Endodermal cell (in vitro differentiated cells): ENCODE measurements at regions not wholly inside any gene's neighbourhood (a gene's known extent, or its start where the extent isn't known, plus 50 kb on each side); places are given as distances from the start of the nearest gene placed in this dataset.

ENCODE experiments used
- DNase-seq: peaks from one replicate; pipeline ENCODE4 v3.0.0-alpha.2; 2017
- H3K27ac ChIP-seq: 2 replicates; pipeline ENCODE4 v1.5.1; 2013; ENCODE audit warnings: mild to moderate bottlenecking, low read depth, low read length, moderate library complexity
- H3K27me3 ChIP-seq: 2 replicates; pipeline ENCODE4 v1.6.1; 2013; ENCODE audit warnings: mild to moderate bottlenecking, low read length, moderate library complexity; ENCODE audit not compliant: insufficient read depth, control insufficient read depth, poor library complexity, severe bottlenecking
- H3K36me3 ChIP-seq: 2 replicates; pipeline ENCODE4 v1.7.0; 2013; ENCODE audit warnings: mild to moderate bottlenecking, low read length, moderate library complexity; ENCODE audit not compliant: control insufficient read depth, insufficient read depth
- H3K4me1 ChIP-seq: one replicate; pipeline ENCODE4 v1.7.0; 2013; ENCODE audit warnings: low read length; ENCODE audit not compliant: control insufficient read depth, insufficient read depth
- H3K4me3 ChIP-seq: 2 replicates; pipeline ENCODE4 v1.5.1; 2013; ENCODE audit warnings: mild to moderate bottlenecking, low read length, moderate library complexity
- H3K9ac ChIP-seq: 2 replicates; pipeline ENCODE4 v1.6.1; 2013; ENCODE audit warnings: mild to moderate bottlenecking, low read length, moderate library complexity; ENCODE audit not compliant: poor library complexity, severe bottlenecking; ENCODE audit errors: extremely low read depth
- H3K9me3 ChIP-seq: 2 replicates; pipeline ENCODE4 v1.6.1; 2013; ENCODE audit warnings: mild to moderate bottlenecking, low read length, moderate library complexity; ENCODE audit not compliant: control insufficient read depth
- H3K27ac Mint-ChIP-seq: 2 replicates; pipeline ENCODE4 v1.8.0; 2020; ENCODE audit warnings: mixed read lengths
- H3K27me3 Mint-ChIP-seq: 2 replicates; pipeline ENCODE4 v1.8.0; 2021; ENCODE audit warnings: mild to moderate bottlenecking, mixed read lengths; ENCODE audit not compliant: insufficient read depth
- H3K36me3 Mint-ChIP-seq: 2 replicates; pipeline ENCODE4 v1.8.0; 2020; ENCODE audit warnings: low read depth, mixed read lengths
- H3K4me1 Mint-ChIP-seq: 2 replicates; pipeline ENCODE4 v1.8.0; 2020; ENCODE audit warnings: mixed read lengths
- H3K4me3 Mint-ChIP-seq: 2 replicates; pipeline ENCODE4 v1.8.0; 2020; ENCODE audit warnings: mild to moderate bottlenecking, moderate library complexity, mixed read lengths
- H3K9me3 Mint-ChIP-seq: 2 replicates; pipeline ENCODE4 v1.8.0; 2020; ENCODE audit warnings: mild to moderate bottlenecking, mixed read lengths
- CTCF ChIP-seq: fragments of 200-600 bp; sonication (generic); conservative IDR thresholded peaks from 2 replicates; pipeline ENCODE4 v1.5.0; 2021; ENCODE audit warnings: antibody characterized with exemption, mild to moderate bottlenecking
- WGBS, 2 experiments: methylation state at CpG; one replicate each; pipeline versions ENCODE4 v1.1.5 to v1.1.7; 2013; ENCODE audit warnings: missing lambda C conversion rate in 2 of 2, mixed read lengths in 1 of 2; ENCODE audit not compliant: insufficient coverage in 1 of 2, insufficient read length in 1 of 2; 5-methylcytosine and 5-hydroxymethylcytosine counted together

GRCh38 chr11:25408146-25408545 lies 911.3 kb downstream of the LUZP2 start:
- 100% methylated on average over 1 of the region's 1 CpG for WGBS, 2 experiments
- Histone ChIP-seq H3K9ac (no peak overlapping the region), H3K27ac (no peak overlapping the region), H3K36me3 (no peaks in the 10 kb centered on the region), H3K9me3 (no peaks in the 10 kb centered on the region), H3K27me3 (no peaks in the 10 kb centered on the region), H3K4me1 (no peaks in the 10 kb centered on the region), H3K4me3 (no peak overlapping the region)
- Mint-ChIP-seq H3K4me3 (no peak overlapping the region), H3K36me3 (no peaks in the 10 kb centered on the region), H3K27ac (no peak overlapping the region), H3K4me1 (no peaks in the 10 kb centered on the region), H3K9me3 (no peaks in the 10 kb centered on the region), H3K27me3 (no peaks in the 10 kb centered on the region)
- DNase-seq = no peak
- no peak for TF ChIP-seq CTCF

GRCh38 chr11:25415793-25416192 lies 916.1 kb upstream of the ANO3 start:
- no peak overlapping the region for H3K9ac ChIP-seq
- H3K27ac ChIP-seq = no peak overlapping the region
- no peaks in the 10 kb centered on the region for H3K4me1 Mint-ChIP-seq
- no peaks in the 10 kb centered on the region for H3K9me3 Mint-ChIP-seq
- H3K9me3 ChIP-seq = no peaks in the 10 kb centered on the region
- no peak for TF ChIP-seq CTCF
- no peak overlapping the region for H3K4me3 ChIP-seq
- WGBS, 2 experiments = 46 to 84% methylated on average over 2 to 3 of the region's 3 CpGs
- H3K36me3 ChIP-seq = no peaks in the 10 kb centered on the region
- H3K27me3 Mint-ChIP-seq = no peaks in the 10 kb centered on the region
- H3K27ac Mint-ChIP-seq = no peak overlapping the region
- no peaks in the 10 kb centered on the region for H3K4me1 ChIP-seq
- no peak overlapping the region for H3K4me3 Mint-ChIP-seq
- DNase-seq = no peak
- no peaks in the 10 kb centered on the region for H3K36me3 Mint-ChIP-seq
- no peaks in the 10 kb centered on the region for H3K27me3 ChIP-seq

- TF ChIP-seq CTCF = no peak
These were observed 908.3 kb upstream of the ANO3 start for GRCh38 chr11:25423436-25424199.

More at GRCh38 chr11:25423436-25424199, 908.3 kb upstream of the ANO3 start:
- WGBS, 2 experiments = 85 to 92% methylated on average over 1 to 5 of the region's 9 CpGs
- Histone ChIP-seq H3K4me1 (no peaks in the 10 kb centered on the region), H3K9ac (no peak overlapping the region), H3K36me3 (no peaks in the 10 kb centered on the region), H3K27me3 (no peaks in the 10 kb centered on the region), H3K9me3 (no peaks in the 10 kb centered on the region), H3K4me3 (no peak overlapping the region), H3K27ac (no peak overlapping the region)
- Mint-ChIP-seq H3K27ac (no peak overlapping the region), H3K4me3 (no peak overlapping the region), H3K27me3 (no peaks in the 10 kb centered on the region), H3K4me1 (peaks cover 2% of the 10 kb centered on the region), H3K9me3 (no peaks in the 10 kb centered on the region), H3K36me3 (no peaks in the 10 kb centered on the region)
- DNase-seq = no peak
